H1 (cell line): ENCODE measurements at regions not wholly inside any gene's neighbourhood (a gene's known extent, or its start where the extent isn't known, plus 50 kb on each side); places are given as distances from the start of the nearest gene placed in this dataset.

Experiments
- EP300 ChIP-seq, 2 experiments: IDR thresholded peaks; 1 replicate in 1 of 2; 2 replicates in 1 of 2; pipeline ENCODE4 v1.6.1; 2011 to 2012; ENCODE audit warnings: low read depth in 2 of 2, low read length in 2 of 2, mild to moderate bottlenecking in 2 of 2, borderline replicate concordance in 1 of 2, inconsistent platforms in 1 of 2, moderate library complexity in 1 of 2
- KDM1A ChIP-seq: fragments of 200-600, 300-600 bp; sonication (generic); IDR thresholded peaks from 2 replicates; pipeline ENCODE4 v1.7.1; 2016; ENCODE audit warnings: mild to moderate bottlenecking, low read length, borderline replicate concordance
- SRF ChIP-seq: IDR thresholded peaks from 2 replicates; pipeline ENCODE4 v1.6.1; 2011; ENCODE audit warnings: mild to moderate bottlenecking, low read depth, low read length, moderate library complexity
- TBP ChIP-seq: IDR thresholded peaks from 2 replicates; pipeline ENCODE4 v1.6.1; 2011; ENCODE audit warnings: low read depth, low read length, improper control_type of control experiment
- TF ChIP-seq, protein P1 (sequence below): fragments of 300-600 bp; sonication (generic); IDR thresholded peaks from 2 replicates; pipeline ENCODE4 v1.7.1; 2012; ENCODE audit warnings: low read length, moderate library complexity, mild to moderate bottlenecking, inconsistent platforms; ENCODE audit not compliant: insufficient replicate concordance
- TF ChIP-seq, protein P2 (sequence below): IDR thresholded peaks from 2 replicates; pipeline ENCODE4 v1.6.1; 2012; ENCODE audit warnings: inconsistent platforms

DNA sequence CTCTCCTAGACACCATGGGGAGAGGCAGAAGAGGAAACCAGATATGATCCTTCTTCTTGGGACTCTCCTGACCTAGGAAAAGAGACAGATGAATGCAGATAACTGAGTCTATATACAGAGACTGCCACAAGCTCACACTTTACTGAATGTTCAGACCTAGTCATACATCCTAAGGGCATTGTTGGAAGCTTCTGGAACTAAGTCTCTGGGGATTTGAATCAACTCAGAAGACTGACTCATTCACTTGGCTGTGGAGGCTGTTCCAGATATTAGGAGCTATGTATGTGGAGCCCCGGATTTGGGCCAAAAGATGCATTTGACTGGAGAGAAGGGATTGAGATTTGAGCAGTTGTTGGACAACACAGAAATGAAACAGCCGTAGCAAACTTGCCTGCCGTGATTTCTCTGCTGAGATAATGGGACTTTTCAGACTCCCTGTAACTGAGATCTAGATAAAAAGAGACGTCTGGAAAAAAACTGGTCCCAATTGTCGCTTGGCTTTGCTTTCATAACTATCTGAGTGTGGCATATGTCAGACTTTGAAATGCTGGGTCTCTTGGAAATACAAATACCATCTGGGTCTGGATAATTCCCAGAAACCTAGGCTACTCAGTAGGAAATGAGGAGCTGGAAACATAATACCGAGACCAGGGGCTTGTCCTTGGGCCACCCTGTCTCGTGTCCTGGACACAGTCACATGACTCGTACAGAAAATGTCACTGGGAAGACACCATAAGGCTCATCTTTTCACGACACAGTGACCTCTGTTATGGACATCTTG, 396.8 kb downstream of the NUAK1 start (continued):
- TF ChIP-seq, protein P1, sequence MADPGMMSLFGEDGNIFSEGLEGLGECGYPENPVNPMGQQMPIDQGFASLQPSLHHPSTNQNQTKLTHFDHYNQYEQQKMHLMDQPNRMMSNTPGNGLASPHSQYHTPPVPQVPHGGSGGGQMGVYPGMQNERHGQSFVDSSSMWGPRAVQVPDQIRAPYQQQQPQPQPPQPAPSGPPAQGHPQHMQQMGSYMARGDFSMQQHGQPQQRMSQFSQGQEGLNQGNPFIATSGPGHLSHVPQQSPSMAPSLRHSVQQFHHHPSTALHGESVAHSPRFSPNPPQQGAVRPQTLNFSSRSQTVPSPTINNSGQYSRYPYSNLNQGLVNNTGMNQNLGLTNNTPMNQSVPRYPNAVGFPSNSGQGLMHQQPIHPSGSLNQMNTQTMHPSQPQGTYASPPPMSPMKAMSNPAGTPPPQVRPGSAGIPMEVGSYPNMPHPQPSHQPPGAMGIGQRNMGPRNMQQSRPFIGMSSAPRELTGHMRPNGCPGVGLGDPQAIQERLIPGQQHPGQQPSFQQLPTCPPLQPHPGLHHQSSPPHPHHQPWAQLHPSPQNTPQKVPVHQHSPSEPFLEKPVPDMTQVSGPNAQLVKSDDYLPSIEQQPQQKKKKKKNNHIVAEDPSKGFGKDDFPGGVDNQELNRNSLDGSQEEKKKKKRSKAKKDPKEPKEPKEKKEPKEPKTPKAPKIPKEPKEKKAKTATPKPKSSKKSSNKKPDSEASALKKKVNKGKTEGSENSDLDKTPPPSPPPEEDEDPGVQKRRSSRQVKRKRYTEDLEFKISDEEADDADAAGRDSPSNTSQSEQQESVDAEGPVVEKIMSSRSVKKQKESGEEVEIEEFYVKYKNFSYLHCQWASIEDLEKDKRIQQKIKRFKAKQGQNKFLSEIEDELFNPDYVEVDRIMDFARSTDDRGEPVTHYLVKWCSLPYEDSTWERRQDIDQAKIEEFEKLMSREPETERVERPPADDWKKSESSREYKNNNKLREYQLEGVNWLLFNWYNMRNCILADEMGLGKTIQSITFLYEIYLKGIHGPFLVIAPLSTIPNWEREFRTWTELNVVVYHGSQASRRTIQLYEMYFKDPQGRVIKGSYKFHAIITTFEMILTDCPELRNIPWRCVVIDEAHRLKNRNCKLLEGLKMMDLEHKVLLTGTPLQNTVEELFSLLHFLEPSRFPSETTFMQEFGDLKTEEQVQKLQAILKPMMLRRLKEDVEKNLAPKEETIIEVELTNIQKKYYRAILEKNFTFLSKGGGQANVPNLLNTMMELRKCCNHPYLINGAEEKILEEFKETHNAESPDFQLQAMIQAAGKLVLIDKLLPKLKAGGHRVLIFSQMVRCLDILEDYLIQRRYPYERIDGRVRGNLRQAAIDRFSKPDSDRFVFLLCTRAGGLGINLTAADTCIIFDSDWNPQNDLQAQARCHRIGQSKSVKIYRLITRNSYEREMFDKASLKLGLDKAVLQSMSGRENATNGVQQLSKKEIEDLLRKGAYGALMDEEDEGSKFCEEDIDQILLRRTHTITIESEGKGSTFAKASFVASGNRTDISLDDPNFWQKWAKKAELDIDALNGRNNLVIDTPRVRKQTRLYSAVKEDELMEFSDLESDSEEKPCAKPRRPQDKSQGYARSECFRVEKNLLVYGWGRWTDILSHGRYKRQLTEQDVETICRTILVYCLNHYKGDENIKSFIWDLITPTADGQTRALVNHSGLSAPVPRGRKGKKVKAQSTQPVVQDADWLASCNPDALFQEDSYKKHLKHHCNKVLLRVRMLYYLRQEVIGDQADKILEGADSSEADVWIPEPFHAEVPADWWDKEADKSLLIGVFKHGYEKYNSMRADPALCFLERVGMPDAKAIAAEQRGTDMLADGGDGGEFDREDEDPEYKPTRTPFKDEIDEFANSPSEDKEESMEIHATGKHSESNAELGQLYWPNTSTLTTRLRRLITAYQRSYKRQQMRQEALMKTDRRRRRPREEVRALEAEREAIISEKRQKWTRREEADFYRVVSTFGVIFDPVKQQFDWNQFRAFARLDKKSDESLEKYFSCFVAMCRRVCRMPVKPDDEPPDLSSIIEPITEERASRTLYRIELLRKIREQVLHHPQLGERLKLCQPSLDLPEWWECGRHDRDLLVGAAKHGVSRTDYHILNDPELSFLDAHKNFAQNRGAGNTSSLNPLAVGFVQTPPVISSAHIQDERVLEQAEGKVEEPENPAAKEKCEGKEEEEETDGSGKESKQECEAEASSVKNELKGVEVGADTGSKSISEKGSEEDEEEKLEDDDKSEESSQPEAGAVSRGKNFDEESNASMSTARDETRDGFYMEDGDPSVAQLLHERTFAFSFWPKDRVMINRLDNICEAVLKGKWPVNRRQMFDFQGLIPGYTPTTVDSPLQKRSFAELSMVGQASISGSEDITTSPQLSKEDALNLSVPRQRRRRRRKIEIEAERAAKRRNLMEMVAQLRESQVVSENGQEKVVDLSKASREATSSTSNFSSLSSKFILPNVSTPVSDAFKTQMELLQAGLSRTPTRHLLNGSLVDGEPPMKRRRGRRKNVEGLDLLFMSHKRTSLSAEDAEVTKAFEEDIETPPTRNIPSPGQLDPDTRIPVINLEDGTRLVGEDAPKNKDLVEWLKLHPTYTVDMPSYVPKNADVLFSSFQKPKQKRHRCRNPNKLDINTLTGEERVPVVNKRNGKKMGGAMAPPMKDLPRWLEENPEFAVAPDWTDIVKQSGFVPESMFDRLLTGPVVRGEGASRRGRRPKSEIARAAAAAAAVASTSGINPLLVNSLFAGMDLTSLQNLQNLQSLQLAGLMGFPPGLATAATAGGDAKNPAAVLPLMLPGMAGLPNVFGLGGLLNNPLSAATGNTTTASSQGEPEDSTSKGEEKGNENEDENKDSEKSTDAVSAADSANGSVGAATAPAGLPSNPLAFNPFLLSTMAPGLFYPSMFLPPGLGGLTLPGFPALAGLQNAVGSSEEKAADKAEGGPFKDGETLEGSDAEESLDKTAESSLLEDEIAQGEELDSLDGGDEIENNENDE, result no peak
- TF ChIP-seq KDM1A (no peak), SRF (no peak), EP300 (IDR thresholded peaks at IDR 0.05; ENCODE audit: borderline replicate concordance in 1 of 2, low read depth in 2 of 2, low read length in 2 of 2) (no peak), TBP (no peak)
- TF ChIP-seq, protein P2, sequence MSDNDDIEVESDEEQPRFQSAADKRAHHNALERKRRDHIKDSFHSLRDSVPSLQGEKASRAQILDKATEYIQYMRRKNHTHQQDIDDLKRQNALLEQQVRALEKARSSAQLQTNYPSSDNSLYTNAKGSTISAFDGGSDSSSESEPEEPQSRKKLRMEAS, result no peak
